GM21576 (cell line): ENCODE measurements at regions not wholly inside any gene's neighbourhood (a gene's known extent, or its start where the extent isn't known, plus 50 kb on each side); places are given as distances from the start of the nearest gene placed in this dataset.
"Not testable (repeated sequence)": the region's sequence is repeated elsewhere in the genome, so short reads cannot be mapped to it uniquely, and the experiment has no call there.

Experiments
- ATAC-seq: cut with Tn5 transposase; IDR thresholded peaks from one replicate; pipeline ENCODE4 v1.9.1; 2021; ENCODE audit warnings: mild to moderate bottlenecking, moderate library complexity; ENCODE audit not compliant: unreplicated experiment

DNA sequence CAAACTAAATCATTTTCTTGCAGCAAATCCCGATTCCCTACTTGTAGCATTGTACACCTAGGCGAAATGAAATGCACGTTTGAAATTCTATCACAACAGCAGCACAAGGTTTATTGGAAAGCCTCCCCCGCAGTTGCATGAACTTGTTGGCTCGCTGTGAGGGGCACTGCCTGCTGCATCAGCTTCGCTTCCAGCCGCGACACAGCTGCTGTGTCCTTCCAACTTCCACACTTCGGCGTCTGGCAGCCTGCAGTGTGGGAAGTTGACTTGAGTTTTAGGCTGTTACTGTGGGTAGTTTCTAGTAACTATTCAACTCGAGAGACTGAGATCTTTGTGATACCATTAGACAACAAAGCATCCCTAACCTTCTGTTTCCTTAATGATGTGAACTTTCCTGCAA is 315.8 kb upstream of the TPK1 start:
- ATAC-seq: no peak

GRCh38 chr7:145147865-145148264 is 312.0 kb upstream of the TPK1 start:
- no peak for ATAC-seq

GRCh38 chr7:145143685-145144084 is 307.8 kb upstream of the TPK1 start:
- no peak for ATAC-seq

DNA sequence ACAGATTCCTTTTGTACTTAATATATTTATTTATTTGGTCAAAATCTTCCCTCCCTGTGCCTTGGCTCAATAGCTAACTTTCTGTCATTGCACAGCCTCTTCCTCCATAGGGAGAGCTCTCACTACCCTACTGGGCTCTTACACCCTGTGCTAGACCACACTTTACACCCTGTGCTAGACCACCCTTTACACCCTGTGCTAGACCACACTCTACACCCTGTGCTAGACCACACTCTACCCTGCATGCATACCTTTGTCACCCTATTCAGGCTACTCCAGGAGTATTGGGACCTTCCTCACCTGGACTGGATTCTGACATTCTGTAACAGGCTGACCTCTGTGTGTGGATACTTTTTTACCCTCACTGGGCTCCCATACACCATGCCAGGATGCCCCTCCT is 298.5 kb upstream of the TPK1 start:
- ATAC-seq: no peak

GRCh38 chr7:145123502-145123901 is 287.6 kb upstream of the TPK1 start:
- no peak for ATAC-seq

GRCh38 chr7:145106001-145106400 is 270.1 kb upstream of the TPK1 start:
- ATAC-seq: no peak

DNA sequence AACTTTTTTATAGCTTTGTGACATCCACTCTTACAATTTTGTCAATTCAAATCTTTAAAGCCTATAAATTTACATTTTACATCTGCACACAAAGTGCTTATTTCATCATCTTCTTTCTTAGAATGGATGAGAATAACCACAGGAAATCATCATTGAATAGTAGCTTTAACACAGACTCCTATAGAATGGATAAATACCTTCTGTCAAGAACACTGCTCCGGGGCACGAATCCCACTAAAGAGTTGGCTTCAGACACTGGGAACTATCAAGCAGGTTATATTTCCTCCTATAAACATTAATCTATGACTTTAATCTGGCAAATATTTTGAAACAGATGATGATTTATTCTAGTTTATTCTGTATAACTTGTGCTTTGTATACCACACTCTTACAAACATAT is 269.7 kb upstream of the TPK1 start:
- ATAC-seq: no peak

DNA sequence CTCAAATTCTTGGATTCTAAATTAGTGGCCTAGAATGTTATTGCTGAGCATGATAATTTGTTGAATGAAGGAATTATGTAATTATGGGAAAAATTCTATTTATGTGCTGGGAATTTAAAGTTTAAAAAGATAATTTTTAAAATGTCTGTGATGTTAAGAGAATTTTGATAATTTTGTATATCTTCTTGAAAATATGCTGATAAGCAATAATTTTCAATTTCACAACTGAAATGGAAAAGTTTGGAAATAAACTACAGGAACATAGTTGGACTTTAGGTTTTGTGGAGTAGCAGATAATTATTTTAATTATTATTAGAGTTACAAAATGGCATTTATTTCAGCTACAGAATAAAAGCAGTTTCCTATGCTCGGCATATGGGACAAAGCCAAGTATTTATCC is 268.5 kb upstream of the TPK1 start:
- ATAC-seq: no peak

DNA sequence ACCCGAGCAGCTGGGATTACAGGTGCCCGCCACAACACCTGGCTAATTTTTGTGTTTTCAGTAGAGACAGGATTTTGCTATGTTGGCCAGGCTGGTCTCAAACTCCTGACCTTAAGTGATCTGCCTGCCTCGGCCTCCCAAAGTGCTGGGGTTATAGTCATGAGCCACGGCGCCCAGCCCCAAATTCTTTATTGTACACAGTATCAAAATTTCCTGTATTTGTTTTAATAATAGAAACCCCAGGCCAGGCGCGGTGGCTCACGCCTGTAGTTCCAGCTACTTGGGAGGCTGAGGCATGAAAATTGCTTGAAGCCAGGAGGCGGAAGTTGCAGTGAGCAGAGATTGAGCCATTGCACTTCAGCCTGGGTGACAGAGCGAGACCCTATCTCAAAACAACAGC is 266.3 kb upstream of the TPK1 start:
- not testable (repeated sequence) for ATAC-seq

DNA sequence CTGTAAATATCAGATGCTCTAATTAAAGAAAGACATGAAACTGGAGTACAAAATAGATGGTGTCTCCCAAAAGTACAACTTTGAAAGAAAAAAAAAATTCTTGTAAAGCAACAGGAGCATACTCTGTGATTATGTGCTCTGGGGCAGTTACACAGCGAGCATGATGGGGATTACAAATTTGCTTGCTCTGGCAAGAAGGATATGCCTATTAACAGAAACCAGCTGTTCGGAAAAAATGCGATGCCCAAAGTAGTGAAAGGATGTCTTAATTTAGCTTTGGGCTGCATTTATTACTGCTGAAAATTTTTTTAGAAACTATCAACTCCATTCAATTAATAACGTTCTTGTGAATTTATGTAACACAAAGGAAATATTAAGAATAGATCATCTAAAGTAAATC is 256.9 kb upstream of the TPK1 start:
- ATAC-seq: no peak

GRCh38 chr7:145088111-145088745 is 252.4 kb upstream of the TPK1 start:
- no peak for ATAC-seq

DNA sequence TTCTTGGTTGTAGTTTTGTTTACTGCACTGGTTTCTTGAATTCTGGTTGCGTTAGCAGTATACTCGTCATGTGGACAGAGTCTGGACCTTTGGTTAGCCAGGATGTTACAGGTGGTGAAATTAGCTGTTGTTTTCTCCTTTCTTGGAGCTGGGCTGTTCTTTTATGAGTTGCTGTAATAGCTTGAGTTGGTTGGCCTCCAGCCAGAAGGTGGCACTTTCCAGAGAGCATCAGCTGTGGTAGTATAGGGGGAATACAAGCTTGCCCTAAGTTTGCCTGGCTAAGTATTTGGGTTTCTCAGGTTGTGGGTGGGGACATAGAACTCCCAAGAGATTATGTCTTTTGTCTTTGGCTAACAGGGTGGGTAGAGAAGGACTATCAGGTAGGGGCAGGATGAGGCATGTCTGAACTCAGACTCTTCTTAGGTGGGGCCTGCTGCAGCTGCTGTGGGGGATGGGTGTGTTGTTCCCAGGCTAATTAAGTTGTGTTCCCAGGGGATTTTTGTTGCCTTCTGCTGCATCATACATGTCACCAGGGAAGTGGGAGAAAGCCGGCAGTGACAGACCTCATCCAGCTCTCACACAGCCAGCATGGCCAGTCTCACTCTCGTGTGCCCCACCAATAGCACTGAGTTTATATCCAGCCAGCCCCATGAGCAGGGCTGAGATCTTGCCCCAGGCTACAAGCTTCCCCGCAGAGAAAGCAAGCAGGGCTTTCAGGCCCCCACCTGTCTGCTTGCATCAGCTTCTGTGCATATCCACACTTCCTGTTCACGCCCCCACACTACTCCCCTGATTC is 246.7 kb upstream of the TPK1 start:
- ATAC-seq: peak; percentile 72

DNA sequence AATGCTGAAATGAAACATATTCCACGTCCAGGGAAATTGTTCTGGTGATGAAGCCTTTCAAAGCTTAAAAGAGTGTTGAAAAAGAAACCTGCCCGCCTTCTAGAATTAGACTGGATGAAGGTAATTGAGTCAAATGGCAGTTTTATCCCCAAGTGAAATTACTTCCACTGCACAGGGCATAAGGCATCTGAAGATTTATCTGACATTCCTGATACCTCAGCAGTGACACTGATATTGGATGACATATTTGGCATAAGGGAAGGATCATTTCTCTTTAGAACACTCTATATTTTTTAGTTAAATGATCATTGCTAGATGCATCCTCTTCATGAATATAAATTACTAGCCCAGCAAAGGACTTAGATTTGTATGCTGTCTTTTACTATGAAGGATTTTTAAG is 229.6 kb upstream of the TPK1 start:
- no peak for ATAC-seq

DNA sequence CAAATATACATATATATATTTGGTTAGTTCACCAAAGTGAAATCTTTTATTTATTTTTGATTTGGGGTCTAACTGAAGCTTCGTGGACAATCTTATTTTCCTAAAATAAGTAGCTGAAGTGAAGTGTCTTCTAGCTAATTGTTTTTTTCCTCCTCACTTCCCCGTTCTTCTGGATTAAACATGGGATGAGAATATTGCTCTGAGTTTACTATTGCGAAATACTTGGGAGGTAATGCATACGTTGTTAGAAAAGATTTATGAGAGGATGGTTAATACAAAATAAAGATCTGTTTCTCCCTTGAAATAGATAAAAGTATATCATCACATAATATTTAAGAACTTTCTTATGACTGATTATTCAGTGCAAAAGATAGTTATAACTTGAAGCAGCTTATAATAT is 228.3 kb upstream of the TPK1 start:
- ATAC-seq: no peak

- ATAC-seq: no peak
Observed at GRCh38 chr7:145053781-145054180, 217.9 kb upstream of the TPK1 start.

DNA sequence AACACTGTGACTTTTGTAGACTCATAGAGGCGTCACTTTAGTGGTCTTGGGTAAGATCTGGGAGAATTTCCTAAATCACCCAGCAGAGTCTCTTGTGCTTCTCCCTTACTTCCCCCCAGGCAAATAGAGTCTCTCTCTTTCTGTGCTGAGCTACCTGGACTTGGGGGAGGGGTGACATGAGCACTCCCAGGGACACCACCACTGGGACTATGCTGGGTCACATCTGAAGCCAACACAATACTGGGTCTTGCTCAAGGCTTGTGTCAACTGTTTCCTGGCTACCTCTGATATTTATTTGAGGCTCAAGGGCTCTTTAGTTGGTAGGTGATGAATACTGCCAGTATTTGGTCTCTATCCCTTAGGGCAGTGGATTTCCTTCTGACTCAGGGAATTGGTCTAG is 214.6 kb upstream of the TPK1 start:
- no peak for ATAC-seq

DNA sequence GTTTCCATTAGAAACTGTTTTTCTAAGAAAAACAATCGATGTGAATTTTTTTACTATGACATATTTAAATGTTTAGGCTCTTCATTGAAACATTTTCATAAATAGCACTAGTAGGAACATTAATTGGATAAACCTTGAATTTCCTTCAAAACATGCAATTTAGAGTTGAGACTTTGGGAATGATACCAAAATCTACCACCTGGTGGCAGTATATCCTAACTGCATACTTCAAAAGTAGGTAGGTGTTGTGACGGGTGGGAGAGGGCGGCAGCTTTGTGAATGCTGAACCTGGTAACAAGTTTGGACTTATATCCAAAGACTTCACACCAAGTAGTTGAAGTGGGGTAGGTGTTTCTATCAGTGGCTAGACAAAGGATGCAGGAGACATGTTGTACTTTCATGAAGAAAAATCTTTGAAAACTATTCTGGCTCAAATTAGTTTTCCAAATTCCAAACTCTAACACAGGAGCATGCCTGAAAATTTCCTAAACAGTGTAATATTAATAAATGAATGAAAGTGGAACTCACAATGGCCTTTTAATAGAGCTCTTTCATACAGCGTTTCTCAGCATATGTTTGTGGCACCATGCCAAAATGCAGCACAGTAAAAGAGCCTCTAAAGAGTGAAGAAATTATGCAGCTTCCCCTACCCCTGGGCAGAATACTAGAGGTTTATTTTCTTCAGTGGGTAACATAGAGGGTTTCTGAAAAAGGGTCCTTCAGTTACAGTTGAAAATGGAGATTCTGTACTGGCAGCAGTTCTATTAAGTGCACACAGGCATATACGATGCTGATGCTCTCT is 201.0 kb upstream of the TPK1 start:
- ATAC-seq: peak; percentile 91

GRCh38 chr7:145031162-145031561 is 195.3 kb upstream of the TPK1 start:
- ATAC-seq: no peak

GRCh38 chr7:145030754-145031153 is 194.9 kb upstream of the TPK1 start:
- ATAC-seq: no peak

GRCh38 chr7:145020454-145020853 is 184.6 kb upstream of the TPK1 start:
- ATAC-seq: no peak

DNA sequence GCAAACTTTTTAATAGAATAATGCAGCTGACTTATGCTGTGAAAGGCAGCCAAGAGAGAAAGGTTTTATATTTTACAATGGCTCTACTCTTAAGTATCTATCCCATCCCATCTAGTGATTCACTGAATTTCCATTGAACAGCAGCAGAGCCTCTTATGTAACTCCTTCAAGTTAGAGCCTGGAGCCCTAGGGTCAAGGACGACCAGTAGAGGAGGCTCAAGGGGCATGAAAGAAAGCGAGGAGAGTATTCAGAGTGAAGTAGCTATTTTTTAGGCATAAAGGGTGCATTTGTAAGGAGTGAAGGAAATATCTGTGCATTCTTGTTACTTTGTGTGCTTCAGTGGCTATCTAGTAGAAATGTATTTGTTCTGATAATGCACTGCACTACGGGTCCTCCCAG is 180.2 kb upstream of the TPK1 start:
- ATAC-seq: no peak

DNA sequence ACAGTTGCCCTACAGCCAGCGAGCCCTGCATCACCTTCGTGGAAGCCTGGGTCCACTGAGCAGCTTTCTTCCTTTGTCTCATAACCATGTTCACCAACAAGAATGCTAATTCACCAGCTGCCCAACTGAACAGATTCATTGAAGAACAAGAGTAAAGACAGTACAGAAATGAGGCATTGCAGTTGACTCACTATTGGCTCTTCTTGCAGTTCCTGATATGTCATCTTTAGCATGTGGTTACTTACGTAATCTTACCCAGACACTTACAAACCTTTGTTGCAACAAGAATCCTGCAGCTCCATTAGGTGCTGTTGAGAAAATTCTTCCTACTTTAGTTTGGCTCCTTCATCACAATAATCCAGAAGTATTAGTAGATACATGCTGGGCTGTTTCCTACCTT is 174.0 kb upstream of the TPK1 start:
- ATAC-seq: no peak
